ENCODE measurements at regions not wholly inside any gene's neighbourhood (a gene's known extent, or its start where the extent isn't known, plus 50 kb on each side); places are given as distances from the start of the nearest gene placed in this dataset.

- TF ChIP-seq TAF1 (IDR thresholded peaks at IDR 0.05; ENCODE audit: low read depth) (no peak), EP300 (IDR thresholded peaks at IDR 0.05; ENCODE audit: borderline replicate concordance) (no peak), YY1 (IDR thresholded peaks at IDR 0.05; ENCODE audit: low read depth) (no peak), USF1 (IDR thresholded peaks at IDR 0.05) (no peak), RAD21 (IDR thresholded peaks at IDR 0.05; ENCODE audit: low read depth) (no peak), REST (IDR thresholded peaks at IDR 0.05; ENCODE audit: low read depth) (no peak), MAX (IDR thresholded peaks at IDR 0.05) (no peak), TCF12 (IDR thresholded peaks at IDR 0.05; ENCODE audit: low read depth) (no peak), ZBTB7A (IDR thresholded peaks at IDR 0.05; ENCODE audit: low read depth) (no peak), TEAD4 (IDR thresholded peaks at IDR 0.05) (no peak)
Observed at GRCh38 chr17:6323626-6324356, 111.1 kb downstream of the AIPL1 start.
